Neural progenitor cell (in vitro differentiated cells): ENCODE measurements at regions not wholly inside any gene's neighbourhood (a gene's known extent, or its start where the extent isn't known, plus 50 kb on each side); places are given as distances from the start of the nearest gene placed in this dataset.

ENCODE experiments used
- DNase-seq: peaks from one replicate; pipeline ENCODE4 v3.0.0-alpha.2; 2016; ENCODE audit warnings: low spot score
- H2AFZ ChIP-seq: fragments of 200-600 bp; sonication (generic); replicated peaks from 2 replicates; pipeline ENCODE4 v1.6.1; 2016; ENCODE audit warnings: antibody characterized with exemption
- H3F3A ChIP-seq: fragments of 200-600 bp; sonication (generic); 2 replicates; pipeline ENCODE4 v1.6.1; 2016; ENCODE audit warnings: antibody characterized with exemption, low read depth
- H3K27ac ChIP-seq: fragments of 200-600 bp; sonication (generic); 2 replicates; pipeline ENCODE4 v1.5.1; 2016; ENCODE audit warnings: mild to moderate bottlenecking
- H3K27me3 ChIP-seq: fragments of 200-600 bp; sonication (generic); 2 replicates; pipeline ENCODE4 v1.6.1; 2016; ENCODE audit warnings: mild to moderate bottlenecking, moderate library complexity
- H3K36me3 ChIP-seq: fragments of 200-600 bp; sonication (generic); 2 replicates; pipeline ENCODE4 v1.5.1; 2016
- H3K4me1 ChIP-seq: fragments of 200-600 bp; sonication (generic); 2 replicates; pipeline ENCODE4 v1.6.1; 2016; ENCODE audit warnings: mixed run types
- H3K4me2 ChIP-seq: fragments of 200-600 bp; sonication (generic); 2 replicates; pipeline ENCODE4 v1.6.1; 2016
- H3K4me3 ChIP-seq: fragments of 200-600 bp; sonication (generic); 2 replicates; pipeline ENCODE4 v1.5.1; 2016
- H3K79me2 ChIP-seq: fragments of 200-600 bp; sonication (generic); 2 replicates; pipeline ENCODE4 v1.6.1; 2016; ENCODE audit warnings: low read depth
- H3K9ac ChIP-seq: fragments of 200-600 bp; sonication (generic); 2 replicates; pipeline ENCODE4 v1.6.1; 2016
- H3K9me3 ChIP-seq: fragments of 200-600 bp; sonication (generic); 2 replicates; pipeline ENCODE4 v1.5.1; 2016; ENCODE audit warnings: low read depth
- H4K20me1 ChIP-seq: fragments of 200-600 bp; sonication (generic); 2 replicates; pipeline ENCODE4 v1.6.1; 2016; ENCODE audit warnings: low read depth
- H3K27ac Mint-ChIP-seq: 3 replicates; pipeline ENCODE4 v1.8.0; 2021; ENCODE audit warnings: mixed read lengths
- H3K27me3 Mint-ChIP-seq: 2 replicates; pipeline ENCODE4 v1.8.0; 2022; ENCODE audit warnings: low read depth, mild to moderate bottlenecking, inconsistent platforms, moderate library complexity, mixed read lengths; ENCODE audit not compliant: insufficient read depth
- H3K36me3 Mint-ChIP-seq: 3 replicates; pipeline ENCODE4 v1.8.0; 2021; ENCODE audit warnings: mixed read lengths
- H3K4me1 Mint-ChIP-seq: 3 replicates; pipeline ENCODE4 v1.8.0; 2021; ENCODE audit warnings: mixed read lengths
- H3K4me3 Mint-ChIP-seq: 3 replicates; pipeline ENCODE4 v1.8.0; 2021; ENCODE audit warnings: mild to moderate bottlenecking, moderate library complexity, mixed read lengths
- H3K9me3 Mint-ChIP-seq: 3 replicates; pipeline ENCODE4 v1.8.0; 2020; ENCODE audit warnings: mixed read lengths
- EZH2 ChIP-seq: fragments of 200-600 bp; sonication (generic); IDR thresholded peaks from 2 replicates; pipeline ENCODE4 v1.6.1; 2017; ENCODE audit warnings: antibody characterized with exemption, mild to moderate bottlenecking, moderate library complexity
- EZH2phosphoT487 ChIP-seq: fragments of 200-600 bp; sonication (generic); IDR thresholded peaks from 2 replicates; pipeline ENCODE4 v1.6.1; 2017; ENCODE audit warnings: antibody characterized with exemption
- TF ChIP-seq, protein P1 (sequence below): fragments of 200-600 bp; sonication (generic); IDR thresholded peaks from 2 replicates; pipeline ENCODE4 v1.5.1; 2017; ENCODE audit warnings: antibody characterized with exemption, mild to moderate bottlenecking

DNA sequence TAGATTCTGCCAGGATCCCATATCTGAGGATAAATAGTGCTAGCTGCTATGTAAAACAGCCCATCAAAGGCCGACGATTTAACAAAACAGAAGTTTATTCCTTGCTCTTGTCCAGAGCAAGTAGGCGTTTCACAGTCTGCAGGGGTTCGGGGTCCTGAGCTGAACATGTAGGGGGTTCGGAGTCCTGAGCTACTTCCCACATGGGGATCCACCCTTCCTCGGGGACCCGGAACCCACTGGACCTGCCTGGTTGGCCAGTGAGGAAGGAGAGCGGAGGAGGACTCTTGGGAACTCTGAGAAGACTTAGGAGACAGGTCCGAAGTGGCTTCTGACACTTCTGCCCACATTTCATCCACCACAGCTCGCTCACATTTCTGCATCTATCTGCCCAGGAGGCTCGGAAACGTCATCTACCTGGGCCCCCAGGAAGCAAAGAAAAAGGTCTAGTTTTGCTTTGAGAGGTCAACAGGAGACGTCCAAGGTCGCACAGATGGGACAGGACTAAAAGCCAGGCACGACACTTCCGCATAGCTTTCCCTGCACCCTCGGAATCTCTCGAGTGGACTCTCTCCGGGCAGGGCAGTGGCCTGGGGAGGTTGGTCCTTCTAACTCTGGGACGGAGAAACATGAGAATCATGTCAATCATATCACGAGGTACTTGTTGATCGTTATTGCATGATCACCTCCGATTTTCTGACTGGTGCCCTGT lies 86.4 kb downstream of the MICALL2 start:
- H3K9me3 ChIP-seq: no peaks in the 10 kb centered on the region
- Mint-ChIP-seq H3K4me1 (peaks cover 13% of the 10 kb centered on the region), H3K4me3 (no peak overlapping the region), H3K27ac (no peak overlapping the region), H3K9me3 (no peaks in the 10 kb centered on the region), H3K36me3 (no peaks in the 10 kb centered on the region), H3K27me3 (peaks cover 31% of the 10 kb centered on the region)
- H3K4me1 ChIP-seq: peaks cover 9% of the 10 kb centered on the region
- peaks cover 9% of the 10 kb centered on the region for H4K20me1 ChIP-seq
- no peak overlapping the region for H3K9ac ChIP-seq
- no peak for TF ChIP-seq EZH2phosphoT487
- TF ChIP-seq, protein P1, sequence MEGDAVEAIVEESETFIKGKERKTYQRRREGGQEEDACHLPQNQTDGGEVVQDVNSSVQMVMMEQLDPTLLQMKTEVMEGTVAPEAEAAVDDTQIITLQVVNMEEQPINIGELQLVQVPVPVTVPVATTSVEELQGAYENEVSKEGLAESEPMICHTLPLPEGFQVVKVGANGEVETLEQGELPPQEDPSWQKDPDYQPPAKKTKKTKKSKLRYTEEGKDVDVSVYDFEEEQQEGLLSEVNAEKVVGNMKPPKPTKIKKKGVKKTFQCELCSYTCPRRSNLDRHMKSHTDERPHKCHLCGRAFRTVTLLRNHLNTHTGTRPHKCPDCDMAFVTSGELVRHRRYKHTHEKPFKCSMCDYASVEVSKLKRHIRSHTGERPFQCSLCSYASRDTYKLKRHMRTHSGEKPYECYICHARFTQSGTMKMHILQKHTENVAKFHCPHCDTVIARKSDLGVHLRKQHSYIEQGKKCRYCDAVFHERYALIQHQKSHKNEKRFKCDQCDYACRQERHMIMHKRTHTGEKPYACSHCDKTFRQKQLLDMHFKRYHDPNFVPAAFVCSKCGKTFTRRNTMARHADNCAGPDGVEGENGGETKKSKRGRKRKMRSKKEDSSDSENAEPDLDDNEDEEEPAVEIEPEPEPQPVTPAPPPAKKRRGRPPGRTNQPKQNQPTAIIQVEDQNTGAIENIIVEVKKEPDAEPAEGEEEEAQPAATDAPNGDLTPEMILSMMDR: no peak
- TF ChIP-seq EZH2: no peak
- no peak overlapping the region for H3K27ac ChIP-seq
- no peaks in the 10 kb centered on the region for H3K79me2 ChIP-seq
- H3K36me3 ChIP-seq: no peaks in the 10 kb centered on the region
- H3K4me3 ChIP-seq: no peak overlapping the region
- H3K4me2 ChIP-seq: no peak overlapping the region
- no peak for DNase-seq
- no peak overlapping the region for H2AFZ ChIP-seq
- H3F3A ChIP-seq: peaks cover 11% of the 10 kb centered on the region
- peaks cover 87% of the 10 kb centered on the region for H3K27me3 ChIP-seq

DNA sequence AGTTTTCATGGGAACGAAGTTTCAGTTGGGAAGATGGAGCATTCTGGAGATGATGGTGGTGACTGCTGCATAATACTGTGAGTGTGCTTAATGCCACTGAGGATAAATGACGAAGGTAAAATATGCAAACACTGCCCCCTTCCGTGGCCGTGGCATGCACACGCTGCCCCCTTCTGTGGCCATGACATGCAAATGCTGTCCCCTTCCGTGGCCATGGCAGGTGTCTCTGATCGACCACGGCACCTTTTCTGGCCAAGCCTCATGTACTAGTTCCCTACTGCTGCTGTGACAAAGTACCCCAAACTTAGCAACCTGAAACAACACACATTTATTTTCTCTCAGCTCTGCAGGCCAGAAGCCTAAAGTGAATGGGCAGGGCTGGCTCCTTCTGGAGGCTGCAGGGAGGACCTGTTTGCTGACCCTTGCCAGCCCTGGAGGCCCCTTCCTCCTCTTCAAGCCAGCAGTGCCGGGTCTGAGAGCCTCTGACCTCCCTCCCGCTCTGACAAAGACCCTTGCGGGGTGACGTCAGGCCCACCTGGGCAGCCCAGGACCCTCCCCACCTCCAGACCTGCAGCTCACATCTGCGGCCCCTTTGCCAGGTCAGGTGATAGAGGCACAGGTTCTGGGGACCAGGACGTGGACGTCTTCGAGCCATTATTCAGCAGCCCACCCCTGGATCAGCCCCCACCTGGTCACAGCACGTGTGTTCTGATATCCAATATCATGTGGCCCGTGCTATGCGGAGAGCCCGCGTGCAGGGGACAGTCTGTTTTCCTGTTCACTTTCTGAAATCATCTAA lies 82.0 kb downstream of the MICALL2 start:
- Histone ChIP-seq H3F3A (no peaks in the 10 kb centered on the region), H3K9ac (no peak overlapping the region), H3K9me3 (no peaks in the 10 kb centered on the region), H3K36me3 (no peaks in the 10 kb centered on the region), H3K27ac (no peak overlapping the region), H3K4me3 (no peak overlapping the region), H3K27me3 (peaks cover 87% of the 10 kb centered on the region), H2AFZ (no peak overlapping the region), H3K4me2 (no peak overlapping the region), H3K79me2 (no peaks in the 10 kb centered on the region), H3K4me1 (no peaks in the 10 kb centered on the region), H4K20me1 (no peaks in the 10 kb centered on the region)
- no peaks in the 10 kb centered on the region for H3K9me3 Mint-ChIP-seq
- H3K4me1 Mint-ChIP-seq: peaks cover 7% of the 10 kb centered on the region
- peaks cover 20% of the 10 kb centered on the region for H3K27me3 Mint-ChIP-seq
- TF ChIP-seq EZH2phosphoT487: no peak
- TF ChIP-seq, protein P1: no peak
- no peak for TF ChIP-seq EZH2
- no peak overlapping the region for H3K27ac Mint-ChIP-seq
- H3K36me3 Mint-ChIP-seq: no peaks in the 10 kb centered on the region
- no peak for DNase-seq
- H3K4me3 Mint-ChIP-seq: no peak overlapping the region

DNA sequence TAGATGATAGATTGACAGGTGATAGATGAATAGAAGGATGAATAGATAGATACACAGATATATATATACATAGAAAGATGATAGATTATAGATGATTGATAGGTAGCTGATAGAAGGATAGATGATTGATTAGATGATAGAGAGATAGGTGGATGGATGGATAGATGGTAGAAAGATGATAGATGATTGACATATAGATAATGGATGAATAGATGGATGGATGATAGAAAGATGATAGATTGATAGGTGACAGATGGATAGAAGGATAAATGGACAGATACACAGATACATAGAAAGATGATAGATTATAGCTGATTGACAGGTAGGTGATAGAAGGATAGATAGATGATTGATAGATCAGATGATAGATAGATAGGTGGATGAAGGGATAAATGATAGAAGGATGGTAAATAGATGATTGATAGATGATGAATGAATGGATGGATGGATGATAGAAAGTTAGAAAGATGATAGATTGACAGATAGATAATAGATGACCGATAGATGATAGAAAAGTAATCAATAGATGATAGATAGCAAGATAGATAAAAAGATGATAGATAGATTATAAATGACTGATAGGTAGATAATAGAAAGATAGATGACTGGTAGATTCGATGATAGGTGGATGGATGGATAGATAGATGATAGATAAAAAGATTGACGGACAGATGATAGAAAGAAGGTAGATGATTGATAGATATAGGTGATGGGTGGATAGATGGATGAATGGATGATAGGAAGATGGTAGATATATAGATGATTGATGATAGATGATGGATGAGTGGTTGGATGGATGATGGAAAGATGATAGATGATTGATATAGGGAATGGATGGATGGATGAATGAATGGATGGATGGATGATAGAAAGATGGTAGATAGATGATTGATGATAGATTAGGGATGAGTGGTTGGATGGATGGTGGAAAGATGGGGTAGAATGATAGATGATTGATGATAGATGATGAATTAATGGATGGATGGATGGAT lies 80.4 kb downstream of the MICALL2 start:
- no peak for DNase-seq
- Histone ChIP-seq H3K9me3 (no peaks in the 10 kb centered on the region), H3K4me2 (no peak overlapping the region), H3F3A (no peaks in the 10 kb centered on the region), H3K27me3 (peaks cover 82% of the 10 kb centered on the region), H3K79me2 (no peaks in the 10 kb centered on the region), H3K4me1 (no peaks in the 10 kb centered on the region), H2AFZ (no peak overlapping the region), H3K4me3 (no peak overlapping the region), H3K9ac (no peak overlapping the region), H4K20me1 (no peaks in the 10 kb centered on the region), H3K36me3 (no peaks in the 10 kb centered on the region), H3K27ac (no peak overlapping the region)
- H3K27me3 Mint-ChIP-seq: peaks cover 14% of the 10 kb centered on the region
- no peaks in the 10 kb centered on the region for H3K36me3 Mint-ChIP-seq
- no peak overlapping the region for H3K27ac Mint-ChIP-seq
- H3K4me1 Mint-ChIP-seq: peaks cover 3% of the 10 kb centered on the region
- no peaks in the 10 kb centered on the region for H3K9me3 Mint-ChIP-seq
- TF ChIP-seq EZH2phosphoT487 (no peak), EZH2 (no peak)
- TF ChIP-seq, protein P1: no peak
- no peak overlapping the region for H3K4me3 Mint-ChIP-seq
